ENCODE measurements at regions not wholly inside any gene's neighbourhood (a gene's known extent, or its start where the extent isn't known, plus 50 kb on each side); places are given as distances from the start of the nearest gene placed in this dataset.

DNA sequence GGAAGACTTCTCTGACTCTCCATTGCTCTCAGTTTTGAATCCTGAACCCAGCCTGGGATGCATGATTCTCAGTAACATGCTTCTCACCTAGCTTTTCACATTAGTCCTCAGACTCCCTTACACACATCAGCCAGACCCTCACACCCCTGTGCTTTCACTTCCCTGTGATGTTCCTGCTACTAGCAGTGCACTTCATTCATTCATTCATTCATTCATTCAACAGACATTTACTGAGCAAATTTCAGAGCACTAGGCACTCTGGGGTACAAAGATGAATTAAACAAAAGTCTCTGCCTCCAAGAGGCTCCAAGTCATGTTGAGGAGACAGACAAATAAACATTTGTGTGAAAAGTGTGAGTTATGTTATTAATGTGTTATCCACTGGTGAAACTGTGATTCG is 145.2 kb downstream of the RXFP2 start:
- TF ChIP-seq EP300 (IDR thresholded peaks at IDR 0.05) (no peak), POLR2A (IDR thresholded peaks at IDR 0.05) (no peak)

All from stomach (tissue), 4 donors.